ENCODE measurements at regions not wholly inside any gene's neighbourhood (a gene's known extent, or its start where the extent isn't known, plus 50 kb on each side); places are given as distances from the start of the nearest gene placed in this dataset.
"Not testable (repeated sequence)": the region's sequence is repeated elsewhere in the genome, so short reads cannot be mapped to it uniquely, and the experiment has no call there.

DNA sequence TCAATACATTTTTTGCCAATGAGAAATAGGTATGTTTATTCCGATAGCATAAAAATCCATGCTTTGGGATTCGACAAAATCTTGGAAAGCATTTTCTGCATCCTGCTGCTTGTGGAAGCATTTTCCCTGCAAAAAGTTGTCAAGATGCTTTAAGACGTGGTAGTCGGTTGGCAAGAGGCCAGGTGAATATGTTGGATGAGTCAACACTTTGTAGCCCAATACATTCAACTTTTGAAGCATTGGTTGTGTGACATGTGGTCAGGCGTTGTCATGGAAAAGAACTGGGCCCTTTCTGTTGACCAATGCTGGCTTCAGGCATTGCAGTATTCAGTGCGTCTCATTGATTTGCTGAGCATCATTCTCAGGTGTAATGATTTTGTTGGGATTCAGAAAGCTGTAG, 764.5 kb downstream of the TRIB2 start:
- in situ Hi-C loops (cut with HindIII; ENCODE audit: low pct_unique_long_range_greater_than_20kb, low sequenced_read_pairs): no loop called here
- DNase-seq (ENCODE audit: low read depth in 1 of 2, low spot score in 1 of 2): no peak
- no peak for TF ChIP-seq JUND (IDR thresholded peaks at IDR 0.05; ENCODE audit: low read depth)

DNA sequence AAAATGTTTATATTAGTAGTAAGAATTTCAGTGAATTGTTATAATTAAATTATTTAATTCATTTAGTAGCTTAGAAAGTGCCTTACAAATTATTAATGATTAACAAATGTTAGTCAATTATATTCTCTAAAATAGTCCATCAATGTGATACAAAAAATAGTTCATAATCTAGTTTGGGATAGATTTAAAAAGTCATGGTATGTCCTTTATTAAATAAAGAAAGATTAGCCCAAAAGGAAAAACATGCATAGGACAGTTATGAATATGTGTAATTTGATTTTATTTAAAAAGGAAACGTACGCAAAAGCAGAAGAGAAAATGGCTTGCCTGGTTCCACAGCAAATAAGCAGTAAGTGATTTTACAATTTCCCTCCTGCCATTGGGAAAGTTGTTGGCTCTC, 768.5 kb downstream of the TRIB2 start:
- in situ Hi-C loops (cut with HindIII; ENCODE audit: low pct_unique_long_range_greater_than_20kb, low sequenced_read_pairs): no loop called here

DNA sequence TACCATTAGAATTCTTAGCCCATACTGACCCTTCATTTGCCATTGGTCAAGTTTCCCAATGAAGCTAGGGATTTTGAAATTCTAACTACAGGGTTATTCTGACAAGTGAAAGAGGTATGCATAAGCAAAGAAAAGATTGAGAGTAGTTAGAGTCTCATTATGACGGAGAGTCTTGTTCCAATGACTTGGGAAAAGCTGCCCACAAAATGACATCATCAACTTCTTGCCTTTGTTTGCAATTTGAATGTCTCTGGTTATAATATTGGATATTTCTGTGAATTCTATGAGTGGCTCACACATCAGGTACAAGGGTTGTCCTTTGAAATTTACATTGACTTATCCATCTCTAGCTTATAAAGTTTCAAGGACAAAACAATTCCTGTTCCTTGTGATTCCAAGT, 772.2 kb downstream of the TRIB2 start:
- in situ Hi-C loops (cut with HindIII; ENCODE audit: low pct_unique_long_range_greater_than_20kb, low sequenced_read_pairs): no loop called here
- no peak for DNase-seq (ENCODE audit: low read depth in 1 of 2, low spot score in 1 of 2)
- no peak for TF ChIP-seq JUND (IDR thresholded peaks at IDR 0.05; ENCODE audit: low read depth)

More for the DNA sequence above, 768.5 kb downstream of the TRIB2 start:
- no peak for DNase-seq (ENCODE audit: low read depth in 1 of 2, low spot score in 1 of 2)
- no peak for TF ChIP-seq JUND (IDR thresholded peaks at IDR 0.05; ENCODE audit: low read depth)

GRCh38 chr2:13492262-13492661, 775.5 kb downstream of the TRIB2 start:
- TF ChIP-seq JUND (IDR thresholded peaks at IDR 0.05; ENCODE audit: low read depth): no peak
- in situ Hi-C loops (cut with HindIII; ENCODE audit: low pct_unique_long_range_greater_than_20kb, low sequenced_read_pairs): no loop called here
- no peak for DNase-seq (ENCODE audit: low read depth in 1 of 2, low spot score in 1 of 2)

DNA sequence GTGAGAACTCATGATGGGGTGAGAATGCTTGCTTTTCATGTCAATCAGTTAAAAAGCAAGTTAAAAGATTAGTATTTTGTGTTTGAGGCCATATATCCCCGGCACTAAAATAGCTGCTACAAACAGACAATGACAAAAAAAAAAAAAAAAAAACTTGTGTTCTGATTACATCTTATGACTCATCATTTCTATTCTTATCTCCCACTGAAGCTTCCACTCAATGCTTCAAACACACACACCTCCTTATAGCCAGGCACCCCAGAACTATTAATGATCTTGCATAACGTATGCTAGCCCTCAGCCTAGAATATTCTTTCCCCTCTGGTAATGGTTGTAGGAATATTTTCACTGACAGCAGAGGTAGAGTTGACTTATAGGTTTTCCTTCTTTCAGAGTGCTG, 778.3 kb downstream of the TRIB2 start:
- DNase-seq (ENCODE audit: low read depth in 1 of 2, low spot score in 1 of 2): no peak
- in situ Hi-C loops (cut with HindIII; ENCODE audit: low pct_unique_long_range_greater_than_20kb, low sequenced_read_pairs): no loop called here
- no peak for TF ChIP-seq JUND (IDR thresholded peaks at IDR 0.05; ENCODE audit: low read depth)

- no peak for TF ChIP-seq JUND (IDR thresholded peaks at IDR 0.05; ENCODE audit: low read depth)
- in situ Hi-C loops (cut with HindIII; ENCODE audit: low pct_unique_long_range_greater_than_20kb, low sequenced_read_pairs): no loop called here
- DNase-seq (ENCODE audit: low read depth in 1 of 2, low spot score in 1 of 2): no peak
These were observed 788.1 kb downstream of the TRIB2 start for GRCh38 chr2:13504808-13505207.

- in situ Hi-C loops (cut with HindIII; ENCODE audit: low pct_unique_long_range_greater_than_20kb, low sequenced_read_pairs): no loop called here
- TF ChIP-seq JUND (IDR thresholded peaks at IDR 0.05; ENCODE audit: low read depth): no peak
- DNase-seq (ENCODE audit: low read depth in 1 of 2, low spot score in 1 of 2): no peak
These were observed 791.9 kb downstream of the TRIB2 start for GRCh38 chr2:13508671-13509070.

DNA sequence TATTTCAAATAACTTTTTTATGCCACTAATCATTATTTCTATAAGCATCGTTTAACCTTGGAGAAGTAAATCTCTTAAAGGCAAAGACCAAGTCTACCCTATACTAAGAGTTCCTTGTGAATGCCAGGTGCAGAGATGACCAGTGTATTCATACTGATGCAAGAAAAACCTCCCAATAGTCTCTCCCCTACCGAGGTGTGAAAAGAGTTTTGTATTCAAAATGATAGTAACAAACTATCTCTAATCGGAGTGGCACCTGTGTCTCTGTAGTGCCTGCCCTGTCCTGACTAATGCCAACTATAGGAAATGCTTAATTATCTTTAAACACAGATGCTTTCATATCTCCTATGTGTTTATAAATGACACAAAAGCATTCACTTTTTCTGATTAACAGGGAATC, 798.5 kb downstream of the TRIB2 start:
- no peak for TF ChIP-seq JUND (IDR thresholded peaks at IDR 0.05; ENCODE audit: low read depth)
- DNase-seq (ENCODE audit: low read depth in 1 of 2, low spot score in 1 of 2): no peak
- in situ Hi-C loops (cut with HindIII; ENCODE audit: low pct_unique_long_range_greater_than_20kb, low sequenced_read_pairs): no loop called here

DNA sequence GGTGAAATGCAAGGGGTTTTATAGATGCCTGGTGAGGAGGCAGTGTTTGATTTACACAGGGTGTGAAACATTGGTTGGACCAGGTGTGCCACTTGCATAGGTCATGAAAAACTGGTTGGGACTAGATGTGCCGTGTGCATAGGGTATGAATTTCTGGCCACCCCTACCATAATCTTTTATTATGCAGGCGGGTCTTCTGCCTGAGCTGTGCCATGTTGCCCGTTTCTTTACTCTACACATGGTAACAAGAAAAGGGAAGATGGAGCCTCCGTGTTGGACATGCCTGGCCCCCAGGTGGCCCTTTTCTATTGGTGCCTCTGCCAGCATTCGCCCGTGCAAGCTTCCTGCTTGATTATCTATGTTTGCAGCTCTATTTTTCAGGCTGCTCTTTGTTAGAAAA, 805.4 kb downstream of the TRIB2 start:
- no peak for TF ChIP-seq JUND (IDR thresholded peaks at IDR 0.05; ENCODE audit: low read depth)
- DNase-seq (ENCODE audit: low read depth in 1 of 2, low spot score in 1 of 2): no peak
- in situ Hi-C loops (cut with HindIII; ENCODE audit: low pct_unique_long_range_greater_than_20kb, low sequenced_read_pairs): no loop called here

- no peak for DNase-seq (ENCODE audit: low read depth in 1 of 2, low spot score in 1 of 2)
- no peak for TF ChIP-seq JUND (IDR thresholded peaks at IDR 0.05; ENCODE audit: low read depth)
- in situ Hi-C loops (cut with HindIII; ENCODE audit: low pct_unique_long_range_greater_than_20kb, low sequenced_read_pairs): no loop called here
These were observed 806.4 kb downstream of the TRIB2 start for GRCh38 chr2:13522917-13523821.

- in situ Hi-C loops (cut with HindIII; ENCODE audit: low pct_unique_long_range_greater_than_20kb, low sequenced_read_pairs): no loop called here
- TF ChIP-seq JUND (IDR thresholded peaks at IDR 0.05; ENCODE audit: low read depth): no peak
- DNase-seq (ENCODE audit: low read depth in 1 of 2, low spot score in 1 of 2): no peak
These were observed 807.8 kb downstream of the TRIB2 start for GRCh38 chr2:13524492-13524891.

- in situ Hi-C loops (cut with HindIII; ENCODE audit: low pct_unique_long_range_greater_than_20kb, low sequenced_read_pairs); DNase-seq (ENCODE audit: low read depth in 1 of 2, low spot score in 1 of 2): not testable (repeated sequence)
These were observed 815.1 kb downstream of the TRIB2 start for GRCh38 chr2:13531735-13532410.

GRCh38 chr2:13532781-13533523, 816.2 kb downstream of the TRIB2 start:
- DNase-seq (ENCODE audit: low read depth in 1 of 2, low spot score in 1 of 2); in situ Hi-C loops (cut with HindIII; ENCODE audit: low pct_unique_long_range_greater_than_20kb, low sequenced_read_pairs): not testable (repeated sequence)
